Right atrium auricular region (tissue), 2 donors: ENCODE measurements at regions not wholly inside any gene's neighbourhood (a gene's known extent, or its start where the extent isn't known, plus 50 kb on each side); places are given as distances from the start of the nearest gene placed in this dataset.

Experiments used
- DNase-seq: peaks from one replicate; pipeline ENCODE4 v3.0.0-alpha.2; 2019; ENCODE audit warnings: low spot score
- H3K27ac ChIP-seq, 2 donors: fragments of 200-600 bp; sonication (generic); 1 replicate in 1 of 2; 2 replicates in 1 of 2; pipeline ENCODE4 v1.5.1; 2016 to 2019
- H3K27me3 ChIP-seq, 2 donors: fragments of 200-600 bp; sonication (generic); one replicate each; pipeline versions ENCODE4 v1.5.1 to v1.6.0; 2017 to 2019
- H3K36me3 ChIP-seq: fragments of 200-600 bp; sonication (generic); one replicate; pipeline ENCODE4 v1.5.1; 2016
- H3K4me1 ChIP-seq, 2 donors: fragments of 200-600 bp; sonication (generic); one replicate each; pipeline versions ENCODE4 v1.5.1 to v1.6.0; 2017 to 2019
- H3K4me3 ChIP-seq, 2 donors: fragments of 200-600 bp; sonication (generic); 1 replicate in 1 of 2; 2 replicates in 1 of 2; pipeline ENCODE4 v1.5.1; 2017 to 2019; ENCODE audit warnings: mild to moderate bottlenecking in 1 of 2, moderate library complexity in 1 of 2
- H3K9me3 ChIP-seq, 2 donors: fragments of 200-600 bp; sonication (generic); one replicate each; pipeline ENCODE4 v1.5.1; 2019
- TF ChIP-seq, protein P1 (sequence below), 2 donors: fragments of 200-600 bp; sonication (generic); IDR thresholded peaks; one replicate each; pipeline ENCODE4 v1.5.1; 2019; ENCODE audit warnings: antibody characterized with exemption in 2 of 2

GRCh38 chr1:116252271-116252670 is 120.8 kb upstream of the ATP1A1 start:
- Histone ChIP-seq H3K27ac (no peak overlapping the region), H3K9me3 (no peaks in the 10 kb centered on the region), H3K36me3 (no peaks in the 10 kb centered on the region), H3K4me3 (no peak overlapping the region), H3K4me1 (no peaks in the 10 kb centered on the region), H3K27me3 (no peaks in the 10 kb centered on the region)
- TF ChIP-seq, protein P1, sequence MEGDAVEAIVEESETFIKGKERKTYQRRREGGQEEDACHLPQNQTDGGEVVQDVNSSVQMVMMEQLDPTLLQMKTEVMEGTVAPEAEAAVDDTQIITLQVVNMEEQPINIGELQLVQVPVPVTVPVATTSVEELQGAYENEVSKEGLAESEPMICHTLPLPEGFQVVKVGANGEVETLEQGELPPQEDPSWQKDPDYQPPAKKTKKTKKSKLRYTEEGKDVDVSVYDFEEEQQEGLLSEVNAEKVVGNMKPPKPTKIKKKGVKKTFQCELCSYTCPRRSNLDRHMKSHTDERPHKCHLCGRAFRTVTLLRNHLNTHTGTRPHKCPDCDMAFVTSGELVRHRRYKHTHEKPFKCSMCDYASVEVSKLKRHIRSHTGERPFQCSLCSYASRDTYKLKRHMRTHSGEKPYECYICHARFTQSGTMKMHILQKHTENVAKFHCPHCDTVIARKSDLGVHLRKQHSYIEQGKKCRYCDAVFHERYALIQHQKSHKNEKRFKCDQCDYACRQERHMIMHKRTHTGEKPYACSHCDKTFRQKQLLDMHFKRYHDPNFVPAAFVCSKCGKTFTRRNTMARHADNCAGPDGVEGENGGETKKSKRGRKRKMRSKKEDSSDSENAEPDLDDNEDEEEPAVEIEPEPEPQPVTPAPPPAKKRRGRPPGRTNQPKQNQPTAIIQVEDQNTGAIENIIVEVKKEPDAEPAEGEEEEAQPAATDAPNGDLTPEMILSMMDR (IDR thresholded peaks at IDR 0.05) = no peak
- no peak for DNase-seq

GRCh38 chr1:116252785-116253184 is 120.3 kb upstream of the ATP1A1 start:
- no peak for DNase-seq
- TF ChIP-seq, protein P1 (IDR thresholded peaks at IDR 0.05) = no peak
- H3K4me1 ChIP-seq = no peaks in the 10 kb centered on the region
- no peaks in the 10 kb centered on the region for H3K9me3 ChIP-seq
- H3K27ac ChIP-seq = no peak overlapping the region
- no peaks in the 10 kb centered on the region for H3K27me3 ChIP-seq
- H3K4me3 ChIP-seq = no peak overlapping the region
- no peaks in the 10 kb centered on the region for H3K36me3 ChIP-seq

DNA sequence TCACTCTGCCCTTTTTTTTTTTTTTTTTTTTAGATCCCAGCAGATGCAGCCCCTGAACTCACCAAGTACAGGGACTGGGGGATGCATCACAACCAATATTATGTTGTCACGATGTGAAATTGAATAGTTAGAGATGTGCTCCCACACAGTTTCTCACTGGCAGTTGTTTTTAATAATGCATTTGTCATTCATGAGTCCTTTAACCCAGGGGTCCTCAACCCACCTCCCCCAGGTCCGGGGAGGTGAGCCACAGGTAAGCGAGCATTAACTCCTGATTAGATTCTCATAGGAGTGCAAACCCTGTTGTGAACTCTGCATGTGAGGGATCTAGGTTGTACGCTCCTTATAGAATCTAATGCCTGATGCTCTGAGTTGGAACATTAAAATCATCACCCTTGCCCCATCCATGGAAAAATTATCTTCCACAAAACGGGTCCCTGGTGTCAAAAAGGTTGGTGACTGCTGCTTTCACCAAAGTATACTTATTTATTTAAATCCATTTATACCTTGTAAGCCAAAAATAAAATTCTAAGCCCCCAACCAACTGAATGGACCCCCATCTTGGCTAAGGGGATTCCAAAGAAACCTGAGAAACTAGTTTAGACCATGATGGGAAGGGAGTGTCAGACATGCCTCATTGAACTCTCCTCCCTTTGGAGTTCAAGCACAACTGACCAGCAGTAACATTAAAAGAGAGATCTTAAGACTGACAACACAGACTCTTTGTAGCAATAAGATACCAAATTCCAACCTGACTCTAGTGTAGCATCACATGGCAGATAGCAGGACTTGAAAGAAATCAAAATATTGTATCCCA is 119.3 kb upstream of the ATP1A1 start:
- TF ChIP-seq, protein P1 (IDR thresholded peaks at IDR 0.05) = no peak
- Histone ChIP-seq H3K27me3 (no peaks in the 10 kb centered on the region), H3K9me3 (no peaks in the 10 kb centered on the region)

DNA sequence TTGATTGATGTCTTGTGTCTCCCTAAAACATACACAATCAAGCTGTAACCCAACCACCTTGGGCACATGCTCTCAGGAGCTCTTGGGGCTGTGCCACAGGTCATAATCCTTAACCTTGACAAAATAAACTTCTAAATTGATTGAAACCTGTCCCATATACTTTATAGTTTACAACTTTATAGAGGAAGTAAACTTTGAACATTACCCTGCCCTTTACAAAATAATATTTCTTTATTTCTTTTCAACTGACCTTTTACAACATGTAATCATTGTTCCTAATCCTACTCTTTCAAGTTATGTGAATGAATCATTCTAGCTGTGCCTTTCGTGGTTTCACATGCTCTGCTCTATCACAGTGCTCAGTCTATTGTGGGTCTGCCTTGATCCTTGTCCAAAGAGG is 118.3 kb upstream of the ATP1A1 start:
- TF ChIP-seq, protein P1 (IDR thresholded peaks at IDR 0.05) = no peak
- H3K4me3 ChIP-seq = no peak overlapping the region
- no peaks in the 10 kb centered on the region for H3K27me3 ChIP-seq
- H3K27ac ChIP-seq = no peak overlapping the region
- no peak for DNase-seq
- no peaks in the 10 kb centered on the region for H3K36me3 ChIP-seq
- no peaks in the 10 kb centered on the region for H3K9me3 ChIP-seq
- no peaks in the 10 kb centered on the region for H3K4me1 ChIP-seq

More for the DNA sequence above, 119.3 kb upstream of the ATP1A1 start:
- H3K4me1 ChIP-seq = no peaks in the 10 kb centered on the region
- no peak overlapping the region for H3K27ac ChIP-seq
- no peaks in the 10 kb centered on the region for H3K36me3 ChIP-seq
- H3K4me3 ChIP-seq = no peak overlapping the region
- DNase-seq = no peak

- TF ChIP-seq, protein P1 (IDR thresholded peaks at IDR 0.05) = no peak
- no peaks in the 10 kb centered on the region for H3K9me3 ChIP-seq
- no peaks in the 10 kb centered on the region for H3K36me3 ChIP-seq
- H3K4me3 ChIP-seq = no peak overlapping the region
- no peak overlapping the region for H3K27ac ChIP-seq
- DNase-seq = no peak
- H3K4me1 ChIP-seq = no peaks in the 10 kb centered on the region
- H3K27me3 ChIP-seq = no peaks in the 10 kb centered on the region
Measured at GRCh38 chr1:116255486-116256285, 117.4 kb upstream of the ATP1A1 start.
